ENCODE measurements at regions not wholly inside any gene's neighbourhood (a gene's known extent, or its start where the extent isn't known, plus 50 kb on each side); places are given as distances from the start of the nearest gene placed in this dataset.

- TF ChIP-seq POLR2A (IDR thresholded peaks at IDR 0.05; ENCODE audit: low read depth, low read length) (no peak), PAX5 (IDR thresholded peaks at IDR 0.05; ENCODE audit: insufficient read depth, low read length, severe bottlenecking) (no peak), TAF1 (IDR thresholded peaks at IDR 0.05; ENCODE audit: low read depth, low read length) (no peak)
Observed at GRCh38 chr2:43052204-43052943, 174.0 kb downstream of the ZFP36L2 start.
